Renal cortical epithelial cell (primary cell): ENCODE measurements at regions not wholly inside any gene's neighbourhood (a gene's known extent, or its start where the extent isn't known, plus 50 kb on each side); places are given as distances from the start of the nearest gene placed in this dataset.

Experiments
- DNase-seq: peaks from one replicate; pipeline ENCODE4 v3.0.0-alpha.2; 2011; ENCODE audit warnings: low read depth

DNA sequence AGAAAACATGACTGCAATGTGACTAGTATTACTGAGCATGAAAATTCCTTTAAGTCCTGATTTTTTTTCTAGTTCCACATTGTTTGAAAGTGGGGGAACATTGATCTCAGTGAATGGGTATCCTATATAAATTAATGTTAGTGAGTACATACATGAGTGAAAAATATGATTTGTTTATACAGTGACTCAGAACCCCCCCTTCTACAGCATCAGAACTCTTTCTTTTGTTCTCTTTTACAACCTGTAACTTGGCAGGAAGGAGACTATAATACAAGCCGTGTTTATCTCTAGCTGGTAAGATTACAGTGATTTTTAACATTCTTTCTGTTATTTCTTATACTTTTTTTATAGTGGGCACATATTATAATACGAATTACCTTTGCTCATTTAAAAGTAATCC lies 384.7 kb downstream of the PDCD6IP start:
- DNase-seq, result no peak

DNA sequence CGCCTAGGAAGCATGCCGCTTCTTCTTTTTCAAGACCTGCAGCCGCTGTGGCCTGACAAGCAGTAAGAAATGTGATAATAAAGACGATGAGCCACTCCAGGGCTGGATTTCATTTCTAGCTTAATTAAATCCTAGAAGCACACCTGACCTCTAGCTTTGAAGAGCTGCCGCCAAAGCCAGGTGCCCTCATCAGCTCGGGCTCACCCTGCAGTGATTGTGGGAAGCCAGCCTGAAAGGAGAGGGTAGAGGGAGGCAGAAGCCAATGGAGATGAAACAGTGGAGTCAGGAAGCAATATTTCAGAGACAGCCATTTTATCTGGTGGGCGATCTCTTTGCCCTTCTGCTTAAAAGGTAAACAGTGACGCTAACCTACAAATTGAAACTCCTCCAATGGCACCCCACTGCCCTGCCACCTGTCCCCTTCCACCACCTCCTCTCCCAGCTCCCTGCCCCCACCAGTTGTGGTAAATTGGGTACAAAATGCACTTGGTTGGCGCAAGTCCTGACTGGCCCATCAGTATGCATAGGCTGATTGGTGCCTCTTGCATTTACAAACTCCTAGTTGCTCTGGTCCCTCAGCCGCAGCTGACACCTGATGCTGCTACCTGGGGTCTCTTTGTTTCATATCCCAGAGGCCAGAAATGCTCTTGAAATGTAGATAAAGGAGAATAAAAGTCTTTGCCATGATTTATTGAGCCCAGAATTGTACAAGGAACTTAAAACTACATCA lies 385.3 kb downstream of the PDCD6IP start:
- no peak for DNase-seq

DNA sequence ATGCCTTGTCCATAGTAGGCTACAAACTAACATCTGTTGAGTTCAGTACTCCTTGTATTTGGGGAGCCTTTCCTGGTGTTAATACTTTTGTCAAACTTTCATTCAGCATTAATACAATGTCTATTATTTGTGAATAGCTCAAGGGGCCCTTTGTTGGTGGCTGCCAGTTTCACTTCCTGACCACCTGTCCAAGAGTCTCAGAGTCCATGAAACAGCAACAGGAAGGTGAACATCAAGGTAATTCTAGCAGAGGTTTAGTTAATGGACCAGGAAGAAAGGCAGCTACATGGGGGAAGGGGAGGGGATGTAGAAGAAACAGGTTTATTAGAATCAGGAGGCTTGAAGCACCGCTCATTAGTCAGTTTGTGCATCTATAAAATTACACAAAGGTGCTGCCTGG lies 386.9 kb downstream of the PDCD6IP start:
- no peak for DNase-seq

DNA sequence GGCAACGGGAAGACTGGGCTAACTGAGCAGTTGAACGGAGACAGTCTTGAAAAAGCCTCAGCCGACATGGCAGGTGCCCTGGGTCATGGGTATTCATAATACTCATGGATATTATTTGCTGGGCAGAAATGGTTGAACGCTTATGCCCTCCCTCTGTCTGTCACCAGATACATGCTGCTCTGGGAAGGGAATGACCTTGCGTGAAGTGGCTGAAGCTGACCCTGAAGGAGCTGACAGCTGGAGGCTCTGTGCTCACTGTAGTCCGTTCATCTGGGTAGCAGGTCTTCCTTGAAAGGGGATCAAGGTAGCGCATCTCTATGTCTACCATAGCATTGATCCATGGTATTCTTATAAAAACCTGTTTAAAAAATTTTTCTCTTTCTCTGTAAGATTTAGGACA lies 390.7 kb downstream of the PDCD6IP start:
- DNase-seq, result no peak

DNA sequence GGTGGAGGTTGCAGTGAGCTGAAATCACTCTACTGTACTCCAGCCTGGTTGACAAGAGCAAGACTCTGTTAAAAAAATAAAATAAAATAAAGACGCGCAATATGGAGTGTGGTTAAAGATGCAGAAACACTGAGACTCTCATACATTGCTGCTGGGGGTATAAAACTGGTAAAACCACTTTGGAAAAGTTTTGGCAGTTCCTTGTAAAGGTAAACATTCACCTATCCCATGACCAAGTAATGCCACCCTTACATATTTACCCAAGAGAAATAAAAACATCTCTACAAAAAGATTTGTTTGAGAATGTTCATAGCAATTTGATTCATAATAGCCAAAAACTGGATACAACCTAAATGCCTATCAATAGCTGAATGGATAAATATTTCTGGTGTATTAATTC lies 398.5 kb downstream of the PDCD6IP start:
- no peak for DNase-seq

DNA sequence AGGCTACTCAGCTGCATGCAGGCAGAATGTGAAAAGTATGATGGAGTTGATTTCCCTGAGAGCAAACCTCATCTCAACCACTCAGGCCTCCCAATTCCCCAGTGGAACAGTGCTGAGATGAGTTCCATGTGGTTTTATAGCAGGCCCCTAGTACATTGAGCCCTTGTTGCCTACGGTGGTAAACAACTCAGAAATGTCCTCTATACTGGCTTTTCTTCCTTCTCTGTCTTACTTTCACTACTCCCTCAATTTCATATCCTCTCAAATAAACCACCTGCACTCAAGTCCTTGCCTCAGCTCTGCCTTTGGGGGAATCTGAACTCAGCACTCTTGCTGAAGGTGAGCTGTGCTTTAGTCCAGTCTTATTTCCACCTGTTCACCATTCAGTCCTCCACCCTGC lies 399.9 kb downstream of the PDCD6IP start:
- no peak for DNase-seq

DNA sequence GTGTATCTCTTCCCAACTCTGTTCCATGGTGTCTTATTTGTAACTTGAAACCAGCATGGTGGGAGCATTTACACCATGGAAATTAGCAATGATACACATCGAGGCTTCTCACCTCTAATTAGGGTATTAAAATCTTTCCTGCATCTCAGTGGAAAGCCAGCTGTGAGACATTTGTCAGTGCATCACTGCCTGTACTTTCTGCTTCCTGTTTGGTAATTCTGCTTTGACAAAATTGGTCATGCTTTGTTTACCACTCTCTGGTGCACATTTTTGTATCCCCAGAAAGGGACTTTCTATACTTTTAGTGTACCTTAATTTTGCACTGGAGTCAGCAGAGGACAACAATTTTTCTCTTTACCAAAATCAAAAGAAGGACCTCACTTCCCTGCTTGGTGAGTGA lies 402.1 kb downstream of the PDCD6IP start:
- DNase-seq, result no peak

DNA sequence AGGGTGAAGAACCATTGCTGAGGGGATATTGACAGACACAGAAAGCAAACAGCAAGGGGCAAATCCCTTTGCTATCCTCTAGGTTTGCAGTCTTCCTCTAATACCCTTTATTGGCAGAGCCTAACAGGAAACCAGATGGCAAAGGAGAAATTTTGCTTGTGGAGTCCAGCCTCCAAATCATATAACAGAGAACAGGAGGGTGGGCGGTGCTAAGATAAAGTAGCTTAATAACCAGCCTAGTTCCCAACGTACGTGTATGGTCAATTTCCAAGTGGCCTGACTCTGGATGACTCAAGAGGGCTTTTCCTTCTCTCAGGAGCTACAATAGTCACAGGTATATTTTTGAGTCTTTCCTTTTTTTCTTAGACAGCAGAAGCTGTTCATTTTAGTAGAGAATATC lies 404.5 kb downstream of the PDCD6IP start:
- DNase-seq, result no peak

DNA sequence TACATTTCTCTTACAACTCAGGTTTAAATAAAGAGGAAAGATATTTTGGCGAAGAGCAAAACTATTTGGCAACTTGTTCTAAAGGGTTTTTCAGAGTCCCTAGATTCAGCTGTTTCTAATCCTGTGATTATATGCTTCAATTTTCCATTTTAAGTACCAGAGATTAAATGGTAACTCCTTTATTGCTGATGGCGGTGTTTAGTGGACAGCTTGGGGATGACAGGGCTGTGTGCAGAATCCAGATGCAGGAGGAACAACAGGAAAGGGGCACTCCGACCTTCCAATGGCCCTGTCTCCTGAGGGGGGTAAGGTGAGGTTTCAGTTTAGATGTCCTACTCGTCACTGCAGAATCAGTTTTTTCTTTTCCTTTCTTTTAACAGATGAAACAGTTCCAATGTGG lies 405.0 kb downstream of the PDCD6IP start:
- DNase-seq, result no peak

DNA sequence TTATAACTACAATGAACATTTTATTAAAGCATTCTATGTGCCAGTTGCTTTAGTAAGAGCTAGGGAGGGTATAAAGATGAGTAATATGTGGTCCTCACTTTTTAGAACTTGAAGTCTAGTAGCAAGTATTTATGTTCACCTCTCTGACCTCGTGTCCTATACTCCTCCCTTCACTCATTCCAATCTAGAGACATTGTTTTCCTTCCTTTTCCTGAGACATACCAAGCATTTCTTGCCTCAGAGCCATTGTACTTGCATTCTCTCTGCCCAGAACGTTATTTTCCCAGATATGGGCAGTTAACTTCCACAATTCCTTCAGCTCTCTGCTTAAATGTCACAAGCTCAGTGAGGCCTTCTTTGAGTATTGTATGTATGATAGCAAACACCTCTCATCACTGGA lies 408.6 kb downstream of the PDCD6IP start:
- peak; percentile 90 for DNase-seq

DNA sequence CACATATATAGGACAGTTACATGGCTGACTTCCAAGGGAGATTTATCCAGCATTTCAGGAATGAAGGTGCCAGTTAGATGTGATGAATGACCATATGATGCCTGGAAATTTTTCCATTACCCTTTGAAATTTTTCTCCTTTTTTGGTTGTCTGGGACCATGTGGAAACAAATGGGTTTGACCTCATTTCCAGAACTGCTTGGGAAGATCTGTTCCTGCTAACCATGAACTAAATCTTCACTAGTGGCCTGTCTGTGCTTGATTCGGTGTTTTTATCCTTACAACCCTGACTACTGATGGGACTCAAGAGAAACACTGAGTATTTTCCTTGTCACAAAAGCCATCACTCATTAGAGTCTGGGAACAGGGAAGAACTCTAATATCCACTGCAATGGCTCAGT lies 409.4 kb downstream of the PDCD6IP start:
- DNase-seq, result peak; percentile 29

DNA sequence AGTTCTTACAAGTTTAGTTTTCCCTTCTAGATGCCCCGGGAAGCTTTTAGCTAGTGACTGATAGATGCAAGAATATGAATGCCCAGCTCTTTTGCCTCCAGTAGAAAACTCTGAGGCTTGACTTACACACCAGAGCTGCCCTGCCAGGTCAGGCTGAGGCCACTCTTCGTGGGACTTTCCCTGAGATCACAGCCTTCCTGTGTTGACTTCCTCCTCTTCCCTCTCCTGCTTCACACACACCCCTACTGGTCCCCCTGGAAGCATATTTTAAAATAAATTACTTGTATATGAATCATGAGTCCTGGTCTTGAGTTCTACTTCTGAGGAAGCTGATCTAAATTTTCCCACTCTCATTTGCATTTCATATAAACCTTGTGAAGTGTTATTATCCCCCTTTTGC lies 413.7 kb downstream of the PDCD6IP start:
- peak; percentile 69 for DNase-seq

DNA sequence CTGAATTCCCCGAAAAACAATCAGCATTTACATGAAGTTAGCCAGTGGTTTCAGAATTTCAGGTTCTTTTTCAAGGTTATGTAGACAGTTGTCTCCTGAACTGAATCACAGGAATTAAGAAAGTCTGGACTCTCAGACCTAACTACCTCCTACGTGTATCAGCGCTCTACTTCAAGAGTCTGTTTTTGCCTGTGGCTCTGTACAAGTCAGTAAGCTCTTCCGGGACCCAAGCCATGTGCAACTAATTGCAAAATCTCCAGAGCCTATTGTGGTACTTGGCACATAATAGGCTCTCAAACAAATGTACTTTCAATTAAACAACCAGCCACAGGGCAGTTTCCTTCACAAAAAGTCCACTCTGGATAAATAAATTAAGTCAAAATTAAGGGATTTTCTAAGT lies 414.2 kb downstream of the PDCD6IP start:
- DNase-seq, result peak; percentile 87

DNA sequence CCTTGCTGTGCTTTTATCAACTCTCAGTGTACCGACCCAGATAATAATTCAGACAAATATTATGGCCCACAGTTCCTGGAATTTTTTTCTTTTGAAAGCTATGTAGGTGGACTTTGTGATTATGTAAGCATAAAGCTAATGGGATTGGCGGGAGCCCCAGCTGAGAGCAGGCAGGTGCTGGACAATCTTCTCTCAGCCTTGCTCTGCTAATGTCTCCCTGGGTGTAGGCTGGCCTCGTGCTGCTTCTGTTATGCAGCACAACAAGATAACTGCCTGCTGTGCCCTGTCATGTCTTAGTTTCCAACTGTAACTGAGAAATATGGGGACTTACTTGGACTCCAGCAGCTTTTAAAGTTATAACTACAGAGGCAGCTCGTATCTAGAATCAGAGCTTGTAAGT lies 415.0 kb downstream of the PDCD6IP start:
- DNase-seq, result no peak

DNA sequence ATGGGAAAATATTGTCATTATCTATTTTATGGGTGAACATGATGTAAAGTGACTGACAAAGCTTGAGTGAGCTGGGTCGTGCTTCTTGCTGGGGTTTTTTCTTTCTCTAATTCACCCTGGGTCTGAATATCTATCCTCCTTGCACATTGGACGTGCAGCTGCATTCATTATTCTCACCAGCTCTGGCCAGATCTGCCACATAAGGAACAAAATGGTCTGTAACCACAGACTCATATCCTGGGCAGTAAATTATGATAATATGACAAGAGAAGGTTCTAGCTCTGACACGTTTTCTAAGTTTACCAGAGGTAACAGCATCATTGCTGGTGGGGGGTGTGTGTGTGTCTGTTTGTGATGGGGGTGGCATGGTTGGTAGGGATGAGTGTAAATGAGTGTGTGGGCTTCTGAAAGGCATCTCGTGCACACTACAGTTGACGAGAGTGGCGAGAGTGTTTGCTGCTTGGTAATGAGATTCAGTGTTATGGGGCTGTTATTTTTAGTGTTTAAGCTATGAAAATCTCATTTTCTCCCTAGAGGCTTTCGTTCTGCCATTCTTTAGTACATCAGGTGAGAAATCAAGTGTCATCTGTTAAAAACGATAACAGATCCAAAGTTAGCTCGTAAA lies 418.4 kb downstream of the PDCD6IP start:
- DNase-seq, result peak; percentile 74

DNA sequence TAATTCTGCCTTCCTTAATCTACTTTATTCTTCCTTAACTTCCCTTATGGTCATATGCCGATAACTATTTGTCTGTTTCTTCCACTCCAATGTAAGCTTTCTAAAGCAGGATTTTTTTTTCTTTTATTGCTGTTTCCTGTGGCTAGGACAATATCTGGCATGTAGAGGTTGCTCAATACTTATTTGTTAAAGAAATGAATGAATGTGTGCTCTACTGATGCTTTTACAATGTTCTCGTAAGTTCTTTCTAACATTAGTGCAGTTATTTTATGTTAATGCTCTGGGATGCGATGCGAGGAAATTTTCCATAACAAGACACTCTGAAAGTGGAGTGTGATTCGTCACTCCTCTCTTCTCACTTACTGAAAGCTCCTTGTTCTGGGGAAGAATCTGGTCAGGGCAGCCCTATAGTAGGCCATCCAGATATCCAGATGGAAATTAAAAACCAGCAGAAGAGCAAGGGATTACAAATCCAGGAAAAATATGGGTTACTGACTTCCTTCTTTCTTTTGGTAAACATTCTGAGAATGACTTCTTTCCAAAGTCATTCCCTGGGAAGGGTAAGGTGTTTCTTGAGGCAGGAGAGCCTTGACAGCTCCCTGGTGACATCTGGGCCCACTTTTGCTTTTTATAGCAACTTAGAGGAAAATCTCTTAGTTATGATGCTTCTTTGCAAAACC lies 420.4 kb downstream of the PDCD6IP start:
- peak; percentile 51 for DNase-seq

DNA sequence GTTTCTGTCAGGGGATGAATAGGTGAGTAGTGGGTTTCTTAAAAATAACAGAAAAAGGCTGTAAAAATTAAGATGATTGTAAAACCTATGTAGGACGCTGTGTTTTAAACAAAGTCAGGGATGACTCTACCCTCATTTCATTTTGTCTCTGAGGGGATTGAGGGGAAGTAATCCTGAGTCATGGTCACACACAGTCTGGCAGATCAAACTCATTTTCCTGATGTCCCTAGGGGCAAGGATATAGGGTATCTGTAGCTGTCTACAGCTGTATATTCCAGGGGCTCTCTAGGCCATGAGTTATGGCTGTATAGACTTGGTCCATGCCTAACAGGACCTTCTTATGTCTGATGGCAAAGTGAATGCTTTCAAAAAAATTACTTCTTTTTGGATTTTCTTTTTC lies 421.1 kb downstream of the PDCD6IP start:
- no peak for DNase-seq

DNA sequence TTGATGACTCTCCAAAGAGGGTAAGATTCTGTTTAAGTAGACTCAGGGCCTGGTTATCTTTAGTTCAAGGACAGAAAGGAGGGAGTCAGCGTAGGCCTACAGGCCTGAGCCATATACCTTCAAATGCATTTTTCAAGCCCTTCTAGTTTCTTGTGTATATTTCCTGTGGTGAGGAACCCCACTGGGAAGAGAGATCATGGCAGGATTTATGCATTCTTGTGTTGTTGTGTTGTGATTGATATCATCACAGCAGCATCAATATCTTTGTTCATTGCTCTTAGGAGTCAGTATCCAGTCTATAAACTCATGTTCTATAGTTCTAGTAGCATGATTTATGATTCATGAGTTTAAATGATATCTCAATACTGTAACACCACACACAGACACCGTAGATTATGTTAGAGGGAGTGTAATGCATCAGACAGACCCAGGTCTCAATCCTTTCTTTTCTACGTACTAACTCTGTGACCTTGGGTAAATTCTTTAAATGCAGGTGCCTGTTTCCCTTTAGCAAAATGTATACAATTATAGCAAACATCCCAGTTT lies 427.5 kb downstream of the PDCD6IP start:
- no peak for DNase-seq

DNA sequence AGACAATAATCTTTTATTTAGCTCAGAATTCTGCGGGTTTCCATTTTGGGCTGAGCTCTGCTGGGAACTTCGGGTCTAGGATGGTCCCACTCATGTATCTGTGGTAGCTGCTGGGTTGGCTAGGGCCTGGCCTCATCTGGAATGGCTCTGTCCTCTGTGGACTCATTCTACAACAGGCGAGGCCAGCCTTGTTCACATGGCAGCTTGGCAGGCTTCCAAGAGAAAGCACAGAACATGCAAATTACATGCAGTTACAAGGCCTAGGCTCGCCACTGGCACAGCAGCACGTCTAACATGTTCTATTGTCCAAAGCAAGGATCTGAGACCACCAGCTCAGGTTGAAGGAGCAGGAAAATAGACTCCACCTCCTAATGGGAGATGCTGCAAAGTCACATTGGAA lies 431.4 kb downstream of the PDCD6IP start:
- no peak for DNase-seq

DNA sequence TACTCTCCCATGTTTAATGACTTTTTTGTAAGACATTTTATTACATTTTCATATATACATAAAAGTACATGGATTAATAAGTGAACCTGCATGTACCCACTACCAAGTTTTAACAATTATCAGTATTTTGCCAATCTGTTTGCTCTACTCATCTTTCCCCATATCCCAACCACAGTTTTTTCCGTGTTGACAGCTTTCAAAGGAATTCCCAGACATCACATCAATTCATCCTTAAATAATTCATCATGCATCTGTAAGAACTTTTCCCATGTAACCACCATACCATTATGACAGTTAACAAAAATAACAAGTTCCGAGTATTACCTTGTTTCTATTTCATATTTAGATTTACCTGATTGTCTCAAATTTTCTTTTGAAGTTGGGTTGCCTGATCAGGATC lies 436.7 kb downstream of the PDCD6IP start:
- DNase-seq, result no peak

DNA sequence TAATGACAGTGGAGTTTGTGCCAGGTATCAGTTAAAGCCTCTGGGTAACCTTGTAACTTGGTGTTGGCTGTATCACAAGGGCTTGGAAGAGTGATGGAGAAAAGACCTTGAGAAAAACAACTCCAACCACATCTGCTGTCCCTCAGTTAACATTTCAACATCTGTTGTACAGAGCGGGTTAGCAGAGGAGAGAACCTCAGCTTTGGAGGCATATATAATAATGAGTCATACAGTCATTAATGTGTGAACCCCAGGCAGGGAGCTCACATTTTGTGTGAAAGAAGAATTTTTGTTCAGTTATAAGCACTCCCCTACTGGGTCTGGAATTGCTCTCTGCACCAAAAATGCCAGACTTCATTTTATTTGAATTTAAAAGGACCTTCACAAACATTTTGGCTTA lies 439.5 kb downstream of the PDCD6IP start:
- DNase-seq, result no peak

DNA sequence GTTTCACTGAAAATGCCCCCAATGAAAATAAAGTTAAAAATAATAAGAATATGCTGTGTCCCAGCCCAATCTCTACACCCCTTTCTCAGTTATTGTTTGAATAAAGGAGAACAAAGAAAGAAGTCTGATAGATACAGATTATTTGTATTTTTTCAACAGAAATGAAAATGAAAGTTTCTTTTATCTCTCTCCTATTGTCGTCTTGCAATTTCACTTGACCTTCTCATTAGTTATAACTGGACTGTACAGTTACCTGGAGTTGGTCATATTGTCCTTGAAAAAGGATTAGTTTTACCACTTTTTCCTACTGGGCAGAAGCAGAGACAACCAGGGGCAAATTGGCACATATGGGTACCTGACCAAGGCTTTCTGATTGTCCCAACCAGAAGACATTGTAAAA lies 440.0 kb downstream of the PDCD6IP start:
- DNase-seq, result no peak

DNA sequence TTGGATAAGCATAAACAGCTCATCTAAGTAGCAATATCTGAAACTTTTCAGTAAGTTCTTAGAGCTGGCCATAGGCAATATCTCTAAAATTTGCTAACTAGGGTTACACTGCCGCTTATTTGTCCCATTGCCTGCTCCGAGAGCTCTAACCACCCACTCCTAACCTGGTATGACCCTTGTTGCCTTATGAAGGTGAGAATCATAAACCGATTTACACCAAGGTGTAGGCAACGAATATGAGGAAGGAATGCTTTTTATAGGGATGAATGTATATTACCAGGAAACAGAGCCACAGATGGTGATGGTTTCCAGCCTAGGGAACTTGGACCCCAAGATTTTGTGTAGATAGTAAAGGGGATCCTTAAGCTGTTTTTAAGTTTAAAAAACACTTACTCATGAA lies 440.9 kb downstream of the PDCD6IP start:
- DNase-seq, result no peak
